ENCODE measurements at regions not wholly inside any gene's neighbourhood (a gene's known extent, or its start where the extent isn't known, plus 50 kb on each side); places are given as distances from the start of the nearest gene placed in this dataset.

DNA sequence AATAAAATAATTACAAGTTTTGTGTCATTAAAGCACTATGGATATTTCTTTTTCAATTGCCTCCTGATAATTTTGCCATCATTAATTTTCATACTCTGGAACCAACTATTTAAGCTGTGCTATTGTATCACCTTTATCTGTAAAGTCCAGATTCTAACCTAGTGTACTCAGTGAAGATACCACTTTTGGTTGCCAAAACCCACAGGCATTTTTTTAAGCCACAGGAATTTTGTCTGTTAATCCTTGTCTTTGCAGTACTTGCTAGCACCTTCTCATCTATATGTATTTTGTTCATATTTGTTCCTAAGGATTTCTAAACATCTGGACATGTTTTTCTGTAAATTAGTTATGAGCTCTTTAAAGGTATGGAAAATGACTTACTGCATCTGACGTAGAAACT, 481.4 kb upstream of the DAB2 start:
- TF ChIP-seq, protein P1, sequence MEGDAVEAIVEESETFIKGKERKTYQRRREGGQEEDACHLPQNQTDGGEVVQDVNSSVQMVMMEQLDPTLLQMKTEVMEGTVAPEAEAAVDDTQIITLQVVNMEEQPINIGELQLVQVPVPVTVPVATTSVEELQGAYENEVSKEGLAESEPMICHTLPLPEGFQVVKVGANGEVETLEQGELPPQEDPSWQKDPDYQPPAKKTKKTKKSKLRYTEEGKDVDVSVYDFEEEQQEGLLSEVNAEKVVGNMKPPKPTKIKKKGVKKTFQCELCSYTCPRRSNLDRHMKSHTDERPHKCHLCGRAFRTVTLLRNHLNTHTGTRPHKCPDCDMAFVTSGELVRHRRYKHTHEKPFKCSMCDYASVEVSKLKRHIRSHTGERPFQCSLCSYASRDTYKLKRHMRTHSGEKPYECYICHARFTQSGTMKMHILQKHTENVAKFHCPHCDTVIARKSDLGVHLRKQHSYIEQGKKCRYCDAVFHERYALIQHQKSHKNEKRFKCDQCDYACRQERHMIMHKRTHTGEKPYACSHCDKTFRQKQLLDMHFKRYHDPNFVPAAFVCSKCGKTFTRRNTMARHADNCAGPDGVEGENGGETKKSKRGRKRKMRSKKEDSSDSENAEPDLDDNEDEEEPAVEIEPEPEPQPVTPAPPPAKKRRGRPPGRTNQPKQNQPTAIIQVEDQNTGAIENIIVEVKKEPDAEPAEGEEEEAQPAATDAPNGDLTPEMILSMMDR (IDR thresholded peaks at IDR 0.05): no peak
- no peak for TF ChIP-seq POLR2A (IDR thresholded peaks at IDR 0.05)
